GM18907 (cell line): ENCODE measurements at regions not wholly inside any gene's neighbourhood (a gene's known extent, or its start where the extent isn't known, plus 50 kb on each side); places are given as distances from the start of the nearest gene placed in this dataset.
"Not testable (repeated sequence)": the region's sequence is repeated elsewhere in the genome, so short reads cannot be mapped to it uniquely, and the experiment has no call there.

Experiments used
- ATAC-seq: cut with Tn5 transposase; IDR thresholded peaks from one replicate; pipeline ENCODE4 v1.9.1; 2021; ENCODE audit warnings: mild to moderate bottlenecking, moderate library complexity; ENCODE audit not compliant: unreplicated experiment

DNA sequence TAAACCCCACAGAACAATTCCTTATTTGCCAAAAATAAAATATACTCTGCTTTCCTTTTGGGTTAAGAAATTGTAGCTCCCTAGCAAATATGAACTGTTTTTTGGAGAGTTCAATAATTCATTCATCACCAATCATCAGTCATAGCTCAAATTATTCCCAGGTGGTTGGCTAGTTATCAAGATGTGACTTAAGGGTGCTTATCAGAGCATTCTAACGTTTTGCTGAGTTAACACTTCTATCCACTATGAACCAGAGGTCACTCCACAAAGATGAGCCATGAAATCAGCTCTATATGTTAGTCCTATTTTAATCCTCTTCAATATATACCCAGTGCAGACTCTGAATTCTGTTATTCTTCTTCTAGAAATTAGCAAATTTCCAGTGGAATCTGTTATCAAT is 379.1 kb downstream of the TENT5A start:
- no peak for ATAC-seq

DNA sequence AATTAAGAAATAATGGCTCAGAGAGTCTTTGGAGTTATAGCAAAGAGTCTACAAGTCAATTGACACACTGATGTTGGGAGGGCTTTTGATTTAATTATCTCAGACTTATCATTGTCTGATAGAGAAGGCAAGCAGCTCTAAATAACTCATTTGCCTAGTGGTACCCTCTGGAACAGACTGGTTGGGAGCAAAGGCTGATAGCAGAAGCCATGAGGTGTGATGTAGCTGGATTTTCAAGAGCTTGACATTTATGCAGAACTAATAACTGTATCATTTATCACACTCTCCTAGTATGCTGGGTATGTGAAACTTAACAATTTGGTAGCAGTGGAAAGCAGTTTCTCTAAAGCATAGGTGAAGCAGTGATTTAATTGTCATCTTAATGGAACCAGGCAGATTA is 380.6 kb downstream of the TENT5A start:
- ATAC-seq, result no peak

DNA sequence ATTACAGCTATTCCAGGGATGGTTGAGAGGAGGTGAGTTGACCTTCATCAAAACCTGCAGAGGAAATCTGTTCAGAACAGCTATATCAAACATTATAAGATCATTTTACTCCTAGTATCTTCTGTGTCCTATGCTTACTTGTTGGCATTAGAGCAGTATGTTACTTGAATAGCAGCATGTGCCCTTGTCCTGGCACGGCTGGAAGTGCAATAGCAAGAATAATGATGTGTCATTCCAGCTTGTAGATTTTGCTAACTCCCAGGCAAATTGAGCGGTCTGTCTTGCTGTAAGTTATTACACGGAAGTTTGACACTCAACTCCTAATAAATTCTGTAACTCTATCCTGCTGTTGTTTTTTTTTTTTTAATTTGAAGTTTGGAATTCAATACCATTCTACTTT is 385.5 kb downstream of the TENT5A start:
- ATAC-seq, result no peak

DNA sequence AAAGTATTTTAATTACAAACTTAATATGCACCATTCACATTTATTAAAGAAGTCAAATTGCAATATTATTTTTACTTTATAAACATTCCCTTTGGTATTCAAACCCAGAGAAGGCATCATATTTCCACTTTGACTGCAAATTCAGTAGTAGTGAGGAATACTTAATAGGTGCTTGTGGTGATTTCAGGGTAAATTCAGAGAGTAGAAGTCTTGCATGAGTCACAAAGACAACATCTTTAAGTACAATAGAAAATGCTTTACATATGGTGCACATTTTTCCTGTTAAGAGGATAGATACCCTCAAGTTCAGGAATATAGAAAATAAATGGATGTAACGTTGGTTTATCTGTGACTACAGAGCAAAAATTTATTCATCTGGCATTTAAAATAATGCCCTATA is 390.2 kb downstream of the TENT5A start:
- ATAC-seq, result no peak

DNA sequence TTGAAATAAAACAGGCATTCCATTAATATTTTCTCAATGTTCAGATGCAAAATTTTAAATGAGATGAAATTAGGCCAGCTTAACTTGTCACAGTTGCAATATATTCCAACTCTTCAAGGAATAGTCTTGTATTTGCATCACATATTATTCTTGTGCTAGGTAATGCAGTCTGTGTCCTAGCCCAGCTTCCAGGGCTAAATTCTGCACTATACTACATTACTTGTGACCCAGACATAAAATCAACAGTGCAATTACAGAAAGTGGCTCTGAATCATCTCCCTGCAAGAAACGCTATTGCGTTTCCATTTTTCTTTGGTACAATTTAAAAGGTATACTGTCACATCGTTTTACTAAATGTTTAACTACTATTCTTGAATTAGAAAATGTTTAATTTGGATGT is 399.2 kb downstream of the TENT5A start:
- no peak for ATAC-seq

DNA sequence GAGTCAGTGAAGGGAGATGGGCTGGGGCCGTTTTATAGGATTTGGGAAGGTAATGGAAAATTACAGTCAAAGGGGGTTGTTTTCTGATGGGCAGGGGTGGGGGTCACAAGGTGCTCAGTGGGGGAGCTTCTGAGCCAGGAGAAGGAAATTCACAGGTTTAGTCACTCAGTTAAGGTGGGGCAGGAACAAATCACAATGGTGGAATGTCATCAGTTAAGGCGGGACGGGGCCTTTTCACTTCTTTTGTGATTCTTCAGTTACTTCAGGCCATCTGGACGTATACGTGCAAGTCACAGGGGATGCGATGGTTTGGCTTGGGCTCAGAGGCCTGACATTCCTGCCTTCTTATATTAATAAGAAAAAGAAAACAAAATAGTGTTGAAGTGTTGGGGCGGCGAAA is 408.5 kb downstream of the TENT5A start:
- ATAC-seq, result not testable (repeated sequence)

DNA sequence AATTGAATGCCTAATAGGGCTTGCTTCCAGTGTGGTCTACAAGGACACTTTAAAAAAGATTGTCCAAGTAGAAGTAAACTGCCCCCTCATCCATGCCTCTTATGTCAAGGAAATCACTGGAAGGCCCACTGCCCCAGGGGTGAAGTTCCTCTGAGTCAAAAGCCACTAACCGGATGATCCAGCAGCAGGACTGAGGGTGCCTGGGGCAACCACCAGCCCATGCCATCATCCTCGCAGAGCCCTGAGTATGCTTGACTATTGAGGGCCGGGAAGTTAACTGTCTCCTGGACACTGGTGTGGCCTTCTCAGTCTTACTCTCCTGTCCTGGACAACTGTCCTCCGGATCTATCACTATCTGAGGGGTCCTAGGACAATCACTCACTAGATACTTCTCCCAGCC is 411.5 kb downstream of the TENT5A start:
- ATAC-seq, result no peak

DNA sequence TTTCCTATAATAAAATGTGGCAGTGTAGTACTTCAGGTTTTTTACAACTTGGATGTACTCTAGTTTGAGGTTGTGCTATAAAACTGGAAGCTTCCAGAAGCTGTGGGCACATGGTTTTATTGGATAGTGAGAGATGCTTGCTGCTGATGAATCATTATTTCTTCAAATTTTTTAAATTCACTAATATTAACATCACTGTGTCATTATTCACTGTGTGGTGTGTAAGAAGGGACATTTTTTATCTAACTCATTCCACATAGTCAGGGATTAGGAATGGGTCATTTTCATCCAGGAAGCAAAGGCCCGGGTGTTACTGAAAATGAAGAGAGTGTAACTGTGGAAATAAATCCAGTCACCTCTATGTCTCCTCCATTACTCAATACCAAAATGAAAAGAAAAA is 421.0 kb downstream of the TENT5A start:
- no peak for ATAC-seq

DNA sequence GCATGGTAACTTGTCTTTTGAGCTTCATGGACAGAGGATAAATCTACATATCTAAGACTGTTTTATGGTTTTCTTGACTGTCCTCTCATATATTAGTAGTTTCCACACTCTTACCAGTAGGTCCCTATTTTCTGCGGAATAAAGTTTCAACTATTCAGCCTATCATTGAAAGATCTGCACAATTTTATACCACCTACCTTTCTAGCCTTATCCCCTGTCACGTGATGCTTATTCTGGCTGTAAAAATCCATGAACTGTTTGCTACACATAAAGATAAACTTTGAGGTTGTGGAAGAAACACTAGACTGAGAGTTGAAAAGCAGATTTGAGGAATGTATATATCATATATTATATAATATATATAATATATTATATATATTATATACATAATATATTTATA is 423.8 kb downstream of the TENT5A start:
- ATAC-seq, result no peak

DNA sequence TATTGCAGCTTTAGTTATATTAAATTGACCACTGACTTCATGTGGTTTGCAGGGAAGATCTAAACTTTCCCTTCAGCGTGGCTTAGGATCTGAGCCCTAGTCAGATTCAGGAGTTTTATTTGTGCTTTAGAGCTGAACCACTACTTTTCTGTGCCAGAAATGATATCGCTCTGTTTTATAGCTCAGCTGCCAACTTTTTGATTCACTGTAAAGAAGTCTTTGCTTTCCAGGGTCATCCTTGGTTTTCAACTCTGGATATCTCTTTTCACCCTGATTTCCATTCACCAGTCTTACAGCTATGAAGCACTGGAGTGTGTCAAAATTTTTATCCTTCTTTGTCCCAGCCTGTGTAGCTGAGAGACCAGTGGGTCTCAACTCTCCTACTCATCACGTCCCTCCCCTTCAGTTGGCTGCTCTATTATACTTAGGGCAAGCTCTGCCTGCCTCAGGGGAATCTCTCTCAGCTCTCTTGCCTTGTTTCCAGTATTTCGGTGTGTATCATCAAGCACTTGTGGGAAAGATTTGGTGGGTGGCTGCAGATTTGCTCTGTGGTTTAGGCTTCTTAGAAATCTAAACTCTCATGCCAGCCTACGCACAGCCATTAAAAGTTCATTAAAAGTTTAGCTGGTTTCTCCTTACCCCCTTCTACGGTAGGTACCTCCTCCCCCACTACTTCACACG is 425.5 kb downstream of the TENT5A start:
- no peak for ATAC-seq

DNA sequence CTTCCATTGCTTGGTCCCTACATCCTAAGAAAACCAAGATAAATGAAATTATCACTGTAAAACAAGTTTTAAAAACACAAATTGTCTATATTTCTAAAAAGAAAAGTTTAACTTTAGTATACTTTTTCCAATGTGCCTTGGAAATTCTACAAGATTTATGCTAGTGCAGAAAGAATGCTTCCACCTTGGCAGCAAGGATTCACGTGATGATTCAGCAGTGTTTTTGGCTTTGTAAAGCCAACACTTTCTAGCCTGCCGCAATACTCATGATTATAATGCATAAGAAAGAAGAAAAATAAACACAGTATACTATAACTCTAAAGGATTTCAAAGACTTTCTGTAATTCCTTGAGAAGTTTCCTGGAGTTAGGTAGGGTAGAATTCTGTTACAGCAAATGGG is 442.7 kb downstream of the TENT5A start:
- ATAC-seq, result no peak

DNA sequence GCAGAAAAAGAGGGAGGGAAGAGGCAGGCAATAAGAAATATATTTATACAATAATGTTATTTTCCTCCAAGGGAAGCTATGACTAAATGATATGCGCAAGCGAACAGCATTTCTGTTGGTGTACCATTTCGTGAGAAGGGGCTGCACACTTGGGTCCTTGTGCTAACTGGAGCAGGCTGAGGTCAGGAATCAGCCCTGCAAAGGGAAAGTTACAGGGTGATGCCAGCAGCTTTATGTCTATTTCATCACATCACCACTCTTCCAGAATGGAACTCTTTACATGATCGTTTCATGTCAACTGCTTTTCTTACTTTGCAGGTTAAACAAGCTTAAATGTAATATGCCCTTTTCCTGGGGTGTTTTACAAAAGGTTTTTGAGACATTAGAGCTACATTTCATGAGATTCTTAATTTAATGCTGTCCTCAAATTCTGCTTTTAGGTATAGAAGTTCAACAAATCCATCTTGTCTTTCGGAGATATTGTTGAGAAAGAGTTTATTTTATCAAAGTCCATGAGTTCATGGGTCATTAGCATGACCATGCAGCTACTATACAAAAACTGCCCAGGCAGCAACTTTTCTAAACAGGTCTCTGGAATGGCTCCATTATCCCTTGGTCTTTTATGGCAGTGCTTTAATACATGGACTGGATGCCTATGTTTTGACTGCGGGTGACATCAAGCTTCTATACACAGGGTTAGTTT is 443.8 kb downstream of the TENT5A start:
- ATAC-seq, result no peak

DNA sequence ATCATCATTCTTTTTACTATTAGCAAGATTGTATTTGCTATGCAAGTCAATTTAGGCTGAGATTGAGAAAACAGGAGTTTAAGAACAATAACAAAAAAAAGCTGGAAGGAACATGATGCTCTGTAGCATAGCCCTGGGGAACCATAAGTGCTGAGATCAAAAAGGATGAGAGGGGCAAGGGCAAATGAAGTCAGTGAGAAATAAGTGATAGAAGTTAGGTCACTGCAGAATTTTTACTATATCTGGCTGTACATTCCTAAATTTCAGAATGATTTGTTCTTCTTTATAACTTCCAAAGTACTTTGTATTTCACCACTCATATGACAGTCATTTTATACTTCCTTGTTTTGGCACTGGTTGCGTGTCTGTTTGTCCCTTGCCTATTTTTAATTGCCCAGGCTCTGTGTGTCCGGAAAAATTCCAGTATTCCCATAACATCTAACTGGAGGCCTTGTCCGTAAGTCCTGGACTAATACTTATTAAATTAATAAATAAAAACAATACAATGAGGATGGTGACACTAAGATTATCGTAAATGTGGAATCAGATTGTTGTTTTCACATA is 444.7 kb downstream of the TENT5A start:
- no peak for ATAC-seq

DNA sequence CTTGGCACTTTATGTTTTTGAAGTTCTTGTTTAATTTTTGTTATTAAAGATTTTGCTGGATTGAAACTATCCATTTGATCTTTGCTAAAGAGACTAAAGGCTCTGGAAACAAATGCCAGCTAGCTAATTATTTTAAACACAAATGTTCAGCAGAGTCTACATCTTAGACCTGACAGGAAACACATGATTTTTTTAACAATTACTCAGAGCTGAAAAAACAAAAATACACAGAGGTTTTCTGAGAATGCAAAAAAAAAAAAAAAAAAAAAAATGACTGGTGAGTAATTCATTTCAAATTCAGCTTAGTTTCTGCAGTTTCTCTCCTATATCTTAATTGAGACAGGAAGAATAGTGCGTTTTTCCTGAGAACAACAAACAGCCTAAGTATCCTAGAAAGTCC is 448.0 kb downstream of the TENT5A start:
- ATAC-seq, result no peak

DNA sequence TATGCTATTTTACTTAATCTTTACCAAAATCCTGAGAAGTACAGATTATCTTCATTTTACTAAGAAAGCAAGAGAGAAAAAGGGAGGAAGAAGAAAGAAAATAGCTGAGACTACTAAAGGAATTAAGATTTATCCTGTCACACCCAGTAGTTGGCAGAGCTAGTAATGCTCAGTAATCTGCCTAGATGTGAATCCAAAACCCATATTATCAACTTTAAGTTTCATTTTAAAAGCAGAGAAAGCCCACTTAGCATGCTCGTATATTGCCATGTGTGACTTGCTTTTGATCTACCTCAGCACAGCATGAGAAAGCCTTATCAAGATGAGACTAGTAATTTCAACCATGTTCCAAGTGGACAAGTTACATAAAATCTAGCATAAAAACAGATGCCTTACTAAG is 451.5 kb downstream of the TENT5A start:
- no peak for ATAC-seq

DNA sequence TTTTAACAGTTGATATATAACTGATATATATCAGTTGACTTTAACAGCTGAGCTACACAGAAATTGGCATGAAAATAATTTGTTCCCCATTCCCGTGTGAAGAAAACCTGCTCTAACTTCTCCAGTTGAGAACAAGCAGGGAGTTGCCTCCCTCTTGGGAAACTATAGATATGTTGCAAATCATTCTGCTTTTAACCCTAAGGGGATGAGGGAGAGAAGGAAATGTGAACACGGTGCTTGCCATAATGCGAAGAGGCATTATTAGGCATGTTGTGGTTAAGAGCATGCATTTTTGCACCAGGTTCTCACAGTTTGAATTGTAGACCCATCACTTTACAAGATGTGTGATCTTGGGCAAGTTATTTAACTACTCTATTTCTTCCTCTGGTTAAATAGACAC is 453.7 kb downstream of the TENT5A start:
- ATAC-seq, result no peak

DNA sequence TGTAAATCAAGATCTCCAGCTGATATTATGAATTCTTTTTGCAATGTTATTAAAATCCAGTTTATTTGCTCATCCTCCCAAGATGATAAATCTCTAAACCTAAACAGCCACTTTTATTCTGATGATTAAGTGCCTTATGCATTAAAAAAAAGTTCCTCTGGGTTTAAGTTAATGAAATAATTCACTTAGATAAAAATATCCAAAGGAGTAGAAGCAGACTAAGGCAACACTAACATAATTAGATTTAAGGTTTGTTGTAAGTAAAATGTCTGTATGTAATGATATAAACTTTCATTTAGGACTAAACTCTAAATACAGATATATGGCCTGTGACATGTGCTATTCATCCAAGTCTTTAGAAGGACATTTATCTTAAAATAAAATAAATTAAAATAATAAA is 457.2 kb downstream of the TENT5A start:
- ATAC-seq, result no peak

DNA sequence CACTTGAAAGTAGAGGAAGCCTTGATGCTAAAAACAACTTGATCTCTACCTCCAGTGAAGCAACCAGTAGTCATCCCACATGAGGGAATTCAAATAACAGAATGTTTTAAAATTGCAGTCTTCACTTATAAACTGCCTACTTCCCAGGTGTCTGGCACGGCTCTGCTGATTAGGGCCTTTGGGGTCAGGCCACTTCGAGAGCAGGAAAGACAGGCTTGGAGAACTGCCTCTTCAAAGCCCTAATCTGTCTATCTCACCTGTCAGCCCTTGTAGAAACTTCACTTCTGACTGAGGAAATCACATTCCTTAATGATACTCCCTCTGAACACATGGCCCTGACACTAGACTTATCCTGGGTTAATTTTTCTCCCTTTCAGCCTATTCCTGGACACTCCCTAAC is 458.6 kb downstream of the TENT5A start:
- no peak for ATAC-seq

DNA sequence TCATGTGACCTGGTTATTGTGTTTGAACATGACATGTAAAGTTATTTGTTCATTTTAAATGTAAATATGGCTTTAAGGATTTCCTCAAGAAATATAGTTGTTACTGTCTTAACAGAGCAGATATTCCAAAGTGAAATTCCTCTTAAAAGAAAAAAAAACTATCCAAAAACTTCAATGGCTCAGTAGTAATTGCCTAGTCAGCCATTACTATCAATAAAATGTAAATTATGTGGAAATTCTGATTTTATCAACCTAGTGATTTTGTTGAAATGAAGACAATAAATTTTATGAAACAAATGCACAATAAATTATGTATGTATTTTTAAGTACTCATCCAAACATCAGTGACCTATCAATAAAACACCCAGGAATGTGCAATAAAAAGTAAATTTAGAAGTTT is 463.3 kb downstream of the TENT5A start:
- no peak for ATAC-seq

DNA sequence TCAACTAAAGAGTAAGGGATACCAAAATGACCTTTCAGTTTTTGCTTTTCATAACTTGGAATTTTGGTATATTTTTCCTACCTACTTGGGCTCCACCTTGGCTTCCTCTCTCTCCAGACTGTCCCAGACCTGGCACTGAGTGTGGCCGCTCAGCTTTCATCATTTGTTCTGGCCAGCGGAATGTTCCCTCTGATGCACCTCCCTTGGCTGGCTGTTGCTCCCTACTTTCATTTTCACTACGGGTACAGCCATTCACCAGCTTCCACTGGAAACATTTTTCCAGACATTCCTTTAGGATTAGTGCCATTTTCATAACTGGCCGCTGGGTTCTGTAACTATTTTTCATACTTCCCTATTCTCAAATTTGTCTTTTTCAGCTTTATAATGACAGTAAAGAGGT is 487.4 kb downstream of the TENT5A start:
- no peak for ATAC-seq

DNA sequence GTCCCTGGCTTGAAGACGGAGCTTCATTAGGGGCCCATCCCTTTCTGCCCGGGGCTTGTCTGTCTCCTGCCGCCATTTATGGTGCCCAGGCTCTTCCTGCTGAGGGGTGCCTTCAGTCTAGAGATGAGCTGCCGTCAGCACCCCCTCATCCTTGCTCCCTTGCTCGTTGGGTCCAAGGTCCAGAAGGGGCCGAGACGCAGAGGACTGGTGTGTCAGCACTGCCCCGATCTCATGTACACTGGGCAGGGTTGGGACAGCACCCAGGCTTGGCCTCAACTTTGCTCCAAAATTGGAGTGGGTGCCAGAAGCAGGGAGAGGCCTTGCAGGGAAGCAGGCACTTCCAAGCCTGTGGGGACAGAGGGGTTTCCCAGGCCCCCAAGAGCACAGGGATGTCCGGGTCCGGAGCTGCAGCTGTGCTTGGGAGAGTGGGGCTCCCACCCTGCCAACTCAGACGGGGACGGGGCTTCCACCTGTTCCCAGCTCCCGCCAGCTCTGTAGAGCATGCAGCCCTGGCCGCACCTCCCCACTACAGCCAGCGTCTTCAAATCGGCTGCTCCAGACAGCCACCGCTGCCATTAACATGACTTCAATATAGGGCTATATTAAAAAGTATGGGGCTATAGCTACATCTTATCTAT is 488.8 kb downstream of the TENT5A start:
- no peak for ATAC-seq

DNA sequence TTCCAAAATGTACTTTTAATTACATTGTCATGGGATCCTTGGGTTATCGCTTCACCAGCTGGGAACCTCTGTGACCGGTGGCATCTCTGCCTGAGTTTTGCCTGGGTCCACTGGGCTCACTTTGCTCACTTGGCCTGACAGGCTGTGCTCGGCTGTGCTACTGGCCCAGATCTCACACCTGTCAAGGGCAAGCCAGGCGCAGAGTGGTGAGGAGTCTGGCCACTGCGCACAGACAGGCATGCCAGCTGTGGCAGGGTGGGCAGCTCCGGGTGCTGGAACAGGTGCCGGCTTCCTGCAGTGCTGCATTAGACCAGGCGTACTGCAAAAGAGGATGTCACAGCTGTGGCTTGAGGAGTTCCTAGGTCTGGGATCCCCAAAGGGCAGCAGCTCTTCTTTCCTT is 489.8 kb downstream of the TENT5A start:
- no peak for ATAC-seq
